Mammary epithelial cell (primary cell): ENCODE measurements at regions not wholly inside any gene's neighbourhood (a gene's known extent, or its start where the extent isn't known, plus 50 kb on each side); places are given as distances from the start of the nearest gene placed in this dataset.

Source experiments
- CTCF ChIP-seq, 2 donors: IDR thresholded peaks in 1 of 2; conservative IDR thresholded peaks in 1 of 2; 2 replicates each; pipeline ENCODE4 v1.5.1; 2011 to 2012; ENCODE audit warnings: inconsistent platforms in 2 of 2, low read length in 2 of 2, mild to moderate bottlenecking in 2 of 2, control low read depth in 1 of 2, low read depth in 1 of 2; ENCODE audit not compliant: insufficient read depth in 1 of 2; ENCODE audit errors: extremely low read depth in 1 of 2
- EZH2 ChIP-seq: IDR thresholded peaks from 2 replicates; pipeline ENCODE4 v1.6.1; 2012; ENCODE audit warnings: low read length, inconsistent platforms, borderline replicate concordance

- TF ChIP-seq EZH2 (no peak), CTCF (conservative IDR thresholded peaks at IDR 0.05 in 1 of 2, IDR thresholded peaks at IDR 0.05 in 1 of 2; ENCODE audit: extremely low read depth in 1 of 2, insufficient read depth in 1 of 2, low read depth in 1 of 2, low read length in 2 of 2) (no peak)
Observed at GRCh38 chr7:68482800-68483199, 1115.5 kb upstream of the AUTS2 start.
